ENCODE measurements at regions not wholly inside any gene's neighbourhood (a gene's known extent, or its start where the extent isn't known, plus 50 kb on each side); places are given as distances from the start of the nearest gene placed in this dataset.

GRCh38 chr4:138609943-138610350, 367.8 kb upstream of the SLC7A11 start:
- DNase-seq (ENCODE audit: extremely low spot score, unreplicated experiment): no peak
- Mint-ChIP-seq H3K4me1 (ENCODE audit: unreplicated experiment) (peaks cover 8% of the 10 kb centered on the region), H3K27ac (no peak overlapping the region), H3K36me3 (no peaks in the 10 kb centered on the region), H3K4me3 (no peak overlapping the region), H3K27me3 (no peaks in the 10 kb centered on the region), H3K9me3 (peaks cover 5% of the 10 kb centered on the region)
- TF ChIP-seq CTCF (conservative IDR thresholded peaks at IDR 0.05): no peak

- H3K4me3 Mint-ChIP-seq: no peak overlapping the region
- H3K27ac Mint-ChIP-seq: no peak overlapping the region
- peaks cover 10% of the 10 kb centered on the region for H3K9me3 Mint-ChIP-seq
- no peak for TF ChIP-seq CTCF (conservative IDR thresholded peaks at IDR 0.05)
- no peak for DNase-seq (ENCODE audit: extremely low spot score, unreplicated experiment)
- H3K36me3 Mint-ChIP-seq: no peaks in the 10 kb centered on the region
- H3K27me3 Mint-ChIP-seq: no peaks in the 10 kb centered on the region
- H3K4me1 Mint-ChIP-seq (ENCODE audit: unreplicated experiment): no peaks in the 10 kb centered on the region
Measured at GRCh38 chr4:138604556-138604955, 362.4 kb upstream of the SLC7A11 start.

- no peak overlapping the region for H3K4me3 Mint-ChIP-seq
- no peak for TF ChIP-seq CTCF (conservative IDR thresholded peaks at IDR 0.05)
- no peaks in the 10 kb centered on the region for H3K36me3 Mint-ChIP-seq
- no peak for DNase-seq (ENCODE audit: extremely low spot score, unreplicated experiment)
- no peak overlapping the region for H3K27ac Mint-ChIP-seq
- H3K9me3 Mint-ChIP-seq: peaks cover 10% of the 10 kb centered on the region
- no peaks in the 10 kb centered on the region for H3K4me1 Mint-ChIP-seq (ENCODE audit: unreplicated experiment)
- H3K27me3 Mint-ChIP-seq: no peaks in the 10 kb centered on the region
Measured at GRCh38 chr4:138602664-138603063, 360.5 kb upstream of the SLC7A11 start.

- no peak for TF ChIP-seq CTCF (conservative IDR thresholded peaks at IDR 0.05)
- Mint-ChIP-seq H3K36me3 (no peaks in the 10 kb centered on the region), H3K4me1 (ENCODE audit: unreplicated experiment) (no peaks in the 10 kb centered on the region), H3K27ac (no peak overlapping the region), H3K4me3 (no peak overlapping the region), H3K9me3 (peaks cover 9% of the 10 kb centered on the region), H3K27me3 (no peaks in the 10 kb centered on the region)
- DNase-seq (ENCODE audit: extremely low spot score, unreplicated experiment): no peak
Measured at GRCh38 chr4:138599965-138600364, 357.8 kb upstream of the SLC7A11 start.

GRCh38 chr4:138598226-138598625, 356.1 kb upstream of the SLC7A11 start:
- no peak for TF ChIP-seq CTCF (conservative IDR thresholded peaks at IDR 0.05)
- H3K9me3 Mint-ChIP-seq: peaks cover 9% of the 10 kb centered on the region
- H3K27me3 Mint-ChIP-seq: no peaks in the 10 kb centered on the region
- peaks cover 4% of the 10 kb centered on the region for H3K4me1 Mint-ChIP-seq (ENCODE audit: unreplicated experiment)
- no peak overlapping the region for H3K4me3 Mint-ChIP-seq
- no peaks in the 10 kb centered on the region for H3K36me3 Mint-ChIP-seq
- DNase-seq (ENCODE audit: extremely low spot score, unreplicated experiment): no peak
- H3K27ac Mint-ChIP-seq: no peak overlapping the region

- Mint-ChIP-seq H3K27me3 (no peaks in the 10 kb centered on the region), H3K9me3 (peaks cover 9% of the 10 kb centered on the region), H3K36me3 (no peaks in the 10 kb centered on the region), H3K27ac (no peak overlapping the region), H3K4me3 (no peak overlapping the region), H3K4me1 (ENCODE audit: unreplicated experiment) (peaks cover 17% of the 10 kb centered on the region)
- TF ChIP-seq CTCF (conservative IDR thresholded peaks at IDR 0.05): no peak
- DNase-seq (ENCODE audit: extremely low spot score, unreplicated experiment): no peak
Measured at GRCh38 chr4:138596896-138597295, 354.7 kb upstream of the SLC7A11 start.

All from type B pancreatic cell (in vitro differentiated cells).